HG03457 (cell line): ENCODE measurements at regions not wholly inside any gene's neighbourhood (a gene's known extent, or its start where the extent isn't known, plus 50 kb on each side); places are given as distances from the start of the nearest gene placed in this dataset.
"Not testable (repeated sequence)": the region's sequence is repeated elsewhere in the genome, so short reads cannot be mapped to it uniquely, and the experiment has no call there.

ENCODE experiments used
- ATAC-seq: cut with Tn5 transposase; IDR thresholded peaks from one replicate; pipeline ENCODE4 v1.9.1; 2021; ENCODE audit warnings: moderate number of reproducible peaks; ENCODE audit not compliant: unreplicated experiment

GRCh38 chr4:28845158-28845557, 1875.0 kb upstream of the PCDH7 start:
- ATAC-seq, result no peak

GRCh38 chr4:28857028-28857427, 1863.1 kb upstream of the PCDH7 start:
- ATAC-seq, result not testable (repeated sequence)

- ATAC-seq, result no peak
These were observed 1851.3 kb upstream of the PCDH7 start for GRCh38 chr4:28868841-28869240.

- no peak for ATAC-seq
These were observed 1841.0 kb upstream of the PCDH7 start for GRCh38 chr4:28879178-28879577.

GRCh38 chr4:28879900-28880299, 1840.3 kb upstream of the PCDH7 start:
- no peak for ATAC-seq

- no peak for ATAC-seq
These were observed 1837.0 kb upstream of the PCDH7 start for GRCh38 chr4:28883211-28883610.

GRCh38 chr4:28886934-28887333, 1833.2 kb upstream of the PCDH7 start:
- no peak for ATAC-seq

GRCh38 chr4:28890949-28891775, 1829.0 kb upstream of the PCDH7 start:
- no peak for ATAC-seq

- ATAC-seq, result no peak
These were observed 1806.7 kb upstream of the PCDH7 start for GRCh38 chr4:28913466-28913865.

- no peak for ATAC-seq
These were observed 1803.6 kb upstream of the PCDH7 start for GRCh38 chr4:28916585-28916984.

GRCh38 chr4:28918871-28919270, 1801.3 kb upstream of the PCDH7 start:
- ATAC-seq, result no peak

GRCh38 chr4:28921886-28922285, 1798.3 kb upstream of the PCDH7 start:
- ATAC-seq, result no peak

- no peak for ATAC-seq
These were observed 1794.0 kb upstream of the PCDH7 start for GRCh38 chr4:28926156-28926555.

GRCh38 chr4:28942631-28943030, 1777.5 kb upstream of the PCDH7 start:
- no peak for ATAC-seq

GRCh38 chr4:28947374-28947773, 1772.8 kb upstream of the PCDH7 start:
- ATAC-seq, result no peak

GRCh38 chr4:28948501-28948900, 1771.7 kb upstream of the PCDH7 start:
- no peak for ATAC-seq

GRCh38 chr4:28966982-28967381, 1753.2 kb upstream of the PCDH7 start:
- ATAC-seq, result no peak

GRCh38 chr4:28973587-28974350, 1746.4 kb upstream of the PCDH7 start:
- ATAC-seq, result no peak

- no peak for ATAC-seq
These were observed 1743.8 kb upstream of the PCDH7 start for GRCh38 chr4:28976369-28976768.

GRCh38 chr4:29002151-29002550, 1718.0 kb upstream of the PCDH7 start:
- no peak for ATAC-seq

GRCh38 chr4:29005838-29006237, 1714.3 kb upstream of the PCDH7 start:
- ATAC-seq, result no peak

- no peak for ATAC-seq
These were observed 1710.3 kb upstream of the PCDH7 start for GRCh38 chr4:29009908-29010307.
